ENCODE measurements at regions not wholly inside any gene's neighbourhood (a gene's known extent, or its start where the extent isn't known, plus 50 kb on each side); places are given as distances from the start of the nearest gene placed in this dataset.

GRCh38 chr20:4511776-4512175, 174.5 kb upstream of the PRNP start:
- no peak for DNase-seq

- no peak for DNase-seq
Observed at GRCh38 chr20:4509825-4510522, 176.3 kb upstream of the PRNP start.

- no peak for DNase-seq
Observed at GRCh38 chr20:4508773-4509172, 177.5 kb upstream of the PRNP start.

GRCh38 chr20:4507288-4507719, 179.0 kb upstream of the PRNP start:
- DNase-seq = no peak

- DNase-seq = no peak
Observed at GRCh38 chr20:4504814-4505213, 181.4 kb upstream of the PRNP start.

GRCh38 chr20:4502756-4503155, 183.5 kb upstream of the PRNP start:
- DNase-seq = no peak

GRCh38 chr20:4493386-4493785, 192.9 kb upstream of the PRNP start:
- no peak for DNase-seq

GRCh38 chr20:4491643-4492042, 194.6 kb upstream of the PRNP start:
- no peak for DNase-seq

- no peak for DNase-seq
Observed at GRCh38 chr20:4490606-4491280, 195.5 kb upstream of the PRNP start.

GRCh38 chr20:4490045-4490444, 196.2 kb upstream of the PRNP start:
- DNase-seq = no peak

GRCh38 chr20:4488407-4489339, 197.6 kb upstream of the PRNP start:
- DNase-seq = no peak

GRCh38 chr20:4484379-4484997, 201.8 kb upstream of the PRNP start:
- DNase-seq = no peak

GRCh38 chr20:4483961-4484360, 202.3 kb upstream of the PRNP start:
- no peak for DNase-seq

GRCh38 chr20:4483486-4483885, 202.8 kb upstream of the PRNP start:
- no peak for DNase-seq

- no peak for DNase-seq
Observed at GRCh38 chr20:4480104-4480503, 206.2 kb upstream of the PRNP start.

- DNase-seq = no peak
Observed at GRCh38 chr20:4476903-4477500, 209.3 kb upstream of the PRNP start.

- DNase-seq = no peak
Observed at GRCh38 chr20:4472906-4473305, 213.3 kb upstream of the PRNP start.

- DNase-seq = no peak
Observed at GRCh38 chr20:4471221-4471620, 215.0 kb upstream of the PRNP start.

GRCh38 chr20:4470375-4470774, 215.9 kb upstream of the PRNP start:
- DNase-seq = no peak

- no peak for DNase-seq
Observed at GRCh38 chr20:4469910-4470309, 216.3 kb upstream of the PRNP start.

GRCh38 chr20:4468114-4468513, 218.1 kb upstream of the PRNP start:
- no peak for DNase-seq

- DNase-seq = no peak
Observed at GRCh38 chr20:4465855-4466545, 216.9 kb upstream of the ADRA1D start.
